SH-SY5Y (cell line): ENCODE measurements at regions not wholly inside any gene's neighbourhood (a gene's known extent, or its start where the extent isn't known, plus 50 kb on each side); places are given as distances from the start of the nearest gene placed in this dataset.

Experiments used
- GATA2 ChIP-seq: IDR thresholded peaks from 2 replicates; pipeline ENCODE4 v1.6.1; 2011; ENCODE audit warnings: mild to moderate bottlenecking, low read depth, low read length
- GATA3 ChIP-seq: IDR thresholded peaks from 2 replicates; pipeline ENCODE4 v1.6.1; 2011; ENCODE audit warnings: low read depth, mild to moderate bottlenecking, low read length, moderate library complexity

DNA sequence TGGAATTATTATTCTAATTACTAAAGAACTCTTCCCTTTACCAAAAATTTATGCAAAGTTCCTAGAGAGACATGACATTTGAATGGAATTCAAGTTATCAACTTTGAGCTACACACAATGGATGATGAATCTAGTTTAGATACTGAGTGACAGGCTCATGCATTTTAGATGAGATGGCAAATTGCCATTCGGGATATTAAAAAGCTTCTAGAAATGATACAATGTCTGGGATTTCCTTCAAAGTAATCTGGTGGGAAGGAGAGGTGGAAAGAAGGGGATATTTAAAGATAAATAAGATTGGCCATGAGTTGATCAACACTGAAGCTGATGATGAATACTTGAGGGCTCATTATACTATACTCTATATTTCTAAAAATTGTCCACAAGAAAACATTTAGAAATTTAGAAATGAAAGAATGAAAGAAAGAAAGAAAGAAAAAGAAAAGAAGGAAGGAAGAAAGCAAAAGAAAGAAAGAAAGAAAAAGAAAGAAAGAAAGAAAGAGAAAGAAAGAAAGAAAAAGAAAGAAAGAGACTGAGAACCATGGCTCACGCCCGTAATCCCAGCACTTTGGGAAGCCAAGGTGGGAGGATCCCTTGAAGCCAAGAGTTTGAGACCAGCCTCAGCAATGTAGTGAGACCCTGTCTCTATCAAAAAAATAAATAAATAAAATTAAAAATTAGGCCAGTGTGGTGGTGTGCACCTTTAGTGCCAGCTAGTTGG is 62.6 kb upstream of the NEDD4L start:
- TF ChIP-seq GATA2, result no peak
- no peak for TF ChIP-seq GATA3
